GM19025 (cell line): ENCODE measurements at regions not wholly inside any gene's neighbourhood (a gene's known extent, or its start where the extent isn't known, plus 50 kb on each side); places are given as distances from the start of the nearest gene placed in this dataset.
"Not testable (repeated sequence)": the region's sequence is repeated elsewhere in the genome, so short reads cannot be mapped to it uniquely, and the experiment has no call there.

Experiments used
- ATAC-seq: cut with Tn5 transposase; IDR thresholded peaks from one replicate; pipeline ENCODE4 v1.9.1; 2021; ENCODE audit warnings: mild to moderate bottlenecking, low read depth, moderate library complexity; ENCODE audit not compliant: unreplicated experiment

DNA sequence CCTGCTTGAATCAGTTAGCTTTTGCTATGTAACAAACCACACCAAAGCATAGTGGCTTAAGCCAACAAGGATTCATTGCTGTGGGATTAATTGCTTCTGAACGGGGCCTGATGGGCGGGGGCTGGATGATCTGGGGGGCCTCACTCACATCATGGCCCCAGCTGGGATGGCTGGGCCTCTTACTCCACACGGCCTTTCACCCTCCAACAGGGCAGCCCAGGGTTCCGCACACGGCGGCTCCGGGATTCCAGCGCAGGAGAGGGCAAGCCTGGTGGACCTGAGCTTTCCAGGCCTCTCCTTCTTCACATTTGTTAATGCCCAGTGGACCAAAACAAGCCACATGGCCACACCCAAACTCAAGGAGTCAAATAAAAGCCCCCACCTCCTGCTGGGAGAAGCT lies 86.3 kb upstream of the PHLPP1 start:
- no peak for ATAC-seq

DNA sequence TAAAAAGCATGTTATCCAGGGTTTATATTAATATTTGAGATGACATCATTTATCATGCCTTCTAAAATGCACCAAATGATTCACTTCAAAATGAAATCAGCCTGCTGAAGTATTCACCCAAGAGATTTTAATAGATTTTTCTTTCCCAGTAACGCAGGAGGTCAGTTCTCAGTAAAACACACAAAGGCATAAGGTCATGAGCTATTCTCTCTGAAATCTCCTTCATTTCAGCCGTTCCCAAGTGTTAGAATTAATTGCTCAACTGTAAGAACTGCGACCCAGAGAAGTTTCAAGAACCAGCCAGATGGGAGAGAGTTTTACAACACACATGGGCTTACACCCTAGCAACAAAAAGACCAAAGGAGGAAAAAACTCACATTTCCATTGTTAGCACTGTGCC lies 84.2 kb upstream of the PHLPP1 start:
- no peak for ATAC-seq

DNA sequence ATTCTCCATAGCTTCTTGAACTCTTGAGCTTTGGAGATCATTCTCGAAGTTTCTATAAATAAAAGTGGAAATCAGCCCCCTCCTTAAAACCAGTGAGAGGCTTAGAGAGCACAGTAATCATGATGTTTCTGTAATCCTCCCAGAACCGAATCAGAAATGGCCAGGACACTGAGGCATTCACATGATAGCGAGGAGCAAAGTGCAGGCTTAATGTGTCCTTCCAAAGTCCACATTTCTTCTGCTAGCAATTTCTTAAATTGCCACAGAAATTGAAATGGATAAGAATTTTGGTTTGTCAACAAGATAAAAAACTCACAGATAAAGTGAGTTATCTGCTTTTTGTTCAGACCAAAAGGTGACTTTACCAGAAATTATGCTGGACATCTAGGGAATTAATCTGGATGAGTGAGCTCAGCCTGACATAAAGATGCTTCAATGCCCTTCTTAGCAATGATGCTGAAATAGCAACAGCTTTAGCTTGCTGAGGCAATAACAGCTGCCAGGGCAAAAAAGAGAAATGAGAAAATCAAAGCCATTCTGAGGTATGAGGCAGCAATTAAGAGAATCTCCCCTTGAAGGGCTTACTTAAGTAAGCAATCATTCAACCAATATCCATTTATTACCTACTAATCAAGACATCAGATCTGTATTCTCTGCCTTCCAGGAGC lies 82.4 kb upstream of the PHLPP1 start:
- ATAC-seq = no peak

DNA sequence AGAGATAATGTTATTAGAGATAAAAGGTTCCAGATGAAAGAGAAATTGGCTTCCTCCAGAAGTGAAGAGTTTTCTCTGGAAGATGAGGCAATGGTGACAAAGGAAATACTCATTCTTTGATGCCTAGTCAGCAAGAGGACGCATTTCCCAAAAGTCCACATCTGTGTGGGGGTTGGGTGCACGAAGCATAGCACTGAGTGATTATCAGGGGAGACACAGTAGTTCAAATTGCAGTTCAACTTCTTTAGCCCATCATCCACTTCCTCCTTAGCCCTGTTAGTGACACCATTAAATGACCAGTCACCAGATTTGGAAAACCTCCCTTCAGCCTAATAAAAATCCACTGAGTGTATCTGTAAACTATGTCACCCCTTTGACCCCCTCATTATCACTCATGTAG lies 80.9 kb upstream of the PHLPP1 start:
- no peak for ATAC-seq

DNA sequence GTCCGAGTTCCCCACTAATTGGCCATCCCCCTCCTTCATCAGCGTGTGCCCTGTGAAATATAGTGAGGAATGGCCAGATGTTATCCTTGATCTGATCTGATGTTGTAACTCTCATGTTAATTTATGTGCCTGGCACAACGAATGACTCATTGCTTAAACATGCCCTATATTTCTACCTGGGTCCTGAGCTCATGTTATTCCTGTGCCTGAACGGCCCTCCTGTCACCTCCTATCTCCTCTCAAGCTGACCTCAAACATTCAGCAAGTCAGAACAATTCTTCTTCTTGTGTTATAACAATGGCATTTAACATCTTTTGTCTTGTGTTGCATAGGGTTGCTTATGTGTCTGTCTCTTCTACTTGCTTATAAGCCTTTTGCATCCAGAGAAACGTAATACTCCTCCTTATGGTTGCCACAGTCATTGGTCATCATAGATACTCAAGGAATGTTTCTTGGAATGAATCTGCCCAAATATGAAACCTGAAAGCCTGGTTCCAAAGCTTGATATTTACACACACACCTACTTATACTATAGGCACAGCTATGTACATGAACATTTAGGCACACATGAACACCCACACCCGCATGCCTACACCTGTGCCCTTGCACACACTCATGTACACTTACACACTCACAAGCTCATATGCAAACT lies 80.2 kb upstream of the PHLPP1 start:
- no peak for ATAC-seq

DNA sequence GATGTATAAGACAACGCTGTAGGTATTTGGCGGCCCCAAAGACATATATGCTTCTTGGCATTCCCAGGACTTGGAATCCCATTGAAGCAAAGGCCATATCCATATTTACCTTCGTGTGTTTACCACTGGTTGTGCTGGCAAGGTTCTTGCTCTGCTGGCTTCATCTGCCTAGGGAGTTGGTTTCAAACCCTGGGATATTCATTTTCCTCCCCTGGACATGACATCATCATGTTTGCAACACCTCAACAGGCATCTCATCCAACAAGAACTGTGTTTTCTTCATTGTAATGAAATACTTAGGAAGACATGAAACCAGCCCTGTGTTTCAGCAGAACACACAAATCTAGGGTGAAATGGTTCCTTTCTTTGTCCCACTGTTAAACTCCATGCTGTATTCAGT lies 77.9 kb upstream of the PHLPP1 start:
- ATAC-seq = no peak

DNA sequence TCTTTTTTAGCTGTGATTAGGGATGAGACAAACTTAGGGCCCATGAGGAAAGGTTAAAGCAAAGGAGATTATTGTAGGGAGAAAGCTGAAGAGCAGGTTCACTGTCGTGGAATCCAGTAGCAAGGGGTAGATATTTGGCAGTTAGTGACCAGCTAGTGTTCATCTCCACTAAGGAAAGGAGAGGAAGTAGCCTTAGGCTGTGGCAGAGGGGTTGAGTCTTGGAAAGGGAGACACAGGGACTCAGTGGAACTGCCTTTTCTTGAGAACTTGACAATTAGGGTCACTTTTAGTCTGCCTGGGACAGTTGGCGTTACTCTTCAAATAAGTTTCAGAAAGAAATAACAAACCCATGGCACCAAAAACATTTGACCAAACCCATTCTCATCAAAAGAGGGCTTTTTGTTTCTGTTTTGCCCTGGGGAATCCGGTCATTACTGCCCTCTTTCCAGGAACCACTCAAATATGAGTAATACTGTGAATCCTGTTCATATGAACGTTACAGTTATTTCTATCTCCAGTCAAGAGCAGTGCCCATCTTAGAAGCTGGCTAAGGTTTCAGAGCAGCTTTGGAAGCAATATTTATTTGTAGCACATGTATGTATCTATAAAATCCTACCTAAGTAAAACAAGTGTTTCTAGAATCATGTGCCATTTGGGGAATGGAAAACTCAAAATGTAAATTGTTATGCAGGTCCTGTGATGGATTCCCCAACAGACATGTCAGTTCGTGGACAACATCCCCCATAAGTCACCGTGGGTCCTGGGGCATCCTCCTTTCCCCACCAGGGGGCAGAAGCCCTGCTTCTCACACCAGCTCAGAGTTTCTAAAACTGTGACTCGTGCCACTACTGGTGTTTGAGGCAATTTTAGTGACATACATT lies 77.3 kb upstream of the PHLPP1 start:
- ATAC-seq = no peak

DNA sequence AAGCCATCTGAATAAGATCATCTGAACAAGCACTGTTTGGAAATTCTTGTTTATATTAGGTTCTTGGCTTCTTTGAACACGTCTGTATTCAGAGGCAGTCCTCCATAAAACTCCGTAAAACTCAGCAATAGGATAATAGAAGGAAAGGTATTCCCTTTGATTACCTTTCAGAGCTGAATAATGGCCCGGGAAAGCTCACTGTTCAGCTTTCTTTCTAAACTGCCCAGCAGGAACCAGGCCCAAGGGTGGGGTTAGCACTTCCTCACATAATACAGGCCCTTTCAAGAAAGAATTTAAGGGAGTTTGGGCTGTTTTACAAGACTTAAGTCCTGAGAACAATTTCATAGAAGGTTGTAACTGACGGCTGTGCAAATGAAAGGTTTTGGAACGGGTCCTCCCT lies 72.2 kb upstream of the PHLPP1 start:
- no peak for ATAC-seq

DNA sequence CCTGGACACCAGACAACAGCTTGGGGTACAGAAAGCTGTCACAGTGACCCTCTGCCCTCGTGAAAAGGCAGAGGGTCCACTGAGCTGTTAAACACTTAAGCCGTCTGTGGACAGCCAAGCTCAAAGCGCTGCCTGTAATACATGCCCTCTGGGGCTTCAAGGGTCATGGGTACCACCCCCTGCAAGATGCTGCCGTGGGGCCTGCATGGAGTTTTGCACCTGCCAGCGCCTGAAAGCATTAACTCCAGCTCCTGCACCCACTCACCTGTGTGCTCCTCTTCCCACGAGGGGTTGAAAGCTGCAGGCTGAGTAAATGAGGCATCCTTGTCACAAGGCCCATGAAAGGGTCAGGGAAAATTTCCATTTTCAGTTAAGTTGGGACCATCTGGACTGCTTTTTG lies 70.6 kb upstream of the PHLPP1 start:
- ATAC-seq = no peak

DNA sequence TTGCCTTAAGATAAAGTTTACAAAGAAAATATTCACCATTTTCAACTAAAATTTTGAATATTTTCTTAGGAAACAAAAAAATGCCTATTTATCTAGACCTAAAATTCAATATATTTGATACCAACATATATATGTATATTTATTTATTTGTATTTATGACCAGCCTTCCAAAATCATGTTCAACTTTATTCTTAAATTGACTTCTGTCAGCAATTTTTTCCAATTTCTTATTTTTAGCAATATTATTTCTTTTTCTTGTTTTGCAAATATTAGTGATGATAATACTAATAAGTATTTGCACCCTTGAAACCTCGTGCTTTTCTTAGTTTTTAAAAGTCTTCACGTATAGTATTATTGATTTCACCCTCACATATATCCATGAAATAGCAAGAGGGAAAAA lies 68.2 kb upstream of the PHLPP1 start:
- no peak for ATAC-seq

DNA sequence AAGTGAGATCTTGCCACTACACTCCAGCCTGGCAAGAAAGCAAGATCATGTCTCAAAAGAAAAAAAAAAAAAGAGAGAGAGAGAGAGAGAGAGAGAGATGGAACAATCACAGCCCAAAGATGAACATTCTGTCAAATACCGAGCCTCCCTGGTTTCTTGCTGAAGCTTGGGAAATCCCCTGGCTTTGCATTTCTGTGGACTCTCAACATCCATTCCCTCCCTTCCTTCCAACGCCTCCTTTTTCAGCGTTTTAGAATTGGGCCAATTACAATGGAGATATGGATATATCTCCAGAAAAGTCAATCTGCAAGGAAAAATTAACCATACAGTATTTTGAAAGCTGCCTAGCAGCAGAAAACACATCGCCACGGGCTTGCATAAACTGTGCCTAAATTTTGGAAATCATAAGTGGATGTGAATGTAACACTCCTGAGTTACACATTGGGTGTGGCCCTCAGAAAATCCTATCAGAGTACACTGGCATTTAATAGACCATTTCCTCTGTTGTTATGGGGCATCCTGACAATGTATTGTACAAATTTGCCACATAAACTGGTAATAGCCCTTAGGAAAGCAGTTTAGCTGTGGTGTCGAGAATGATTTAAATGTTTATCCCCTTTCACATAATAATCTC lies 67.2 kb upstream of the PHLPP1 start:
- no peak for ATAC-seq

DNA sequence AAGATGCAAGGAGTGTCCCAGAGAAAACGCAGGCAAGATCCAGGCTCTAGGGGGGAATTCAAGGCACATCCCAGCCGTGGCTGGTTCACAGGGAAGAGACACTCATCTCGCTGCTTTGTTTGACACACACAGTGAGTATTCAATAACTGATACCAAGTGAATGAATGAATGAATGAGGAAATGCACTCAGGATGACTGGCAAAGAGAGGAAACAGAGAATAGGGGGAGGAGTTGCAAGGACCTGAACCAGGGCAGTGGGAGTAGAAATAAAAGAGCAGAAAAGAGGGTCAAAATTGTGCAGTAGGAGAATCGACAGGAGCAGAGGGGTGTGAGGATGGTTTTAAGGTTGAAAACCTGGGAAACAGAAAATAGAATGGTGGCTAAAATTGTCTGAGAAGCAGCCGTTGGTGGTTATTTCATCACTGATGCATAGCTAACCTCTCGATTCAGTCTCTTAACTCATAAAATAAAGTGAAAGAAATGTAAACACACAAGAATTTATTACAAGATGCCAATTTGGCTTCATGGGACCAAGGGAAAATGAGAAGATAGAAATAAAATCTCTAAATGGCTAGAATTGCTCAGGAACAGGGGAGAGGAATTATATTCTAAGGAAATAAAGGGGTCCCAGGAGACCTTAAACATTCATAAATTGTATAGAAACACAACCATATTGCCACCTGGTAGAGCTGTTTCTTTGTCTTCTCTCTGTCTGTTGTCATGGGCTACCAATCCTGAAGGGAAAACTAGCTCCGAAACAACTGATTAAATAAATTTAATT lies 63.9 kb upstream of the PHLPP1 start:
- no peak for ATAC-seq

DNA sequence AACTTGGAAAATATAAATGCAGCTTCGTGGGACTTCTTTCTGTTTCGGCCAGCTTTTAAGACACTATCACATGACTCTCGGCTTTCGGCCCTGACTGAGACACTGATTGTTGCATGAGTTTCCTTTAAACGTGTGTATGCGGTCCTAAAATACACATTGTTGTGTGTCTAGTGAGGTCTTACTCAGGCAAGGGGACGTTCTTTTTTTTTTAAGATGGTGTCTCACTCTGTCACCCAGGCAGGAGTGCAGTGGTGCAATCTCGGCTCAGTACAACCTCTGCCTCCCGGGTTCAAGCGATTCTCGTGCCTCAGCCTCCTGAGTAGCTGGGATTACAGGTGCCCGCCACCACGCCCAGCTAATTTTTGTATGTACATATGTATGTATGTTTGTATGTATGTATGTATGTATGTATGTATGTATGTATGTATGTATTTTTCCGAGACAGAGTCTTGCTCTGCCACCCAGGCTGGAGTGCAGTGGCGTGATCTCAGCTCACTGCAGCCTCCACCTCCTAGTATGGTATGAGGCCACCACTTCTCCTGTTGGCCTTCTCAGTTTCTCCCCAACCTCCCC lies 63.2 kb upstream of the PHLPP1 start:
- ATAC-seq = not testable (repeated sequence)

DNA sequence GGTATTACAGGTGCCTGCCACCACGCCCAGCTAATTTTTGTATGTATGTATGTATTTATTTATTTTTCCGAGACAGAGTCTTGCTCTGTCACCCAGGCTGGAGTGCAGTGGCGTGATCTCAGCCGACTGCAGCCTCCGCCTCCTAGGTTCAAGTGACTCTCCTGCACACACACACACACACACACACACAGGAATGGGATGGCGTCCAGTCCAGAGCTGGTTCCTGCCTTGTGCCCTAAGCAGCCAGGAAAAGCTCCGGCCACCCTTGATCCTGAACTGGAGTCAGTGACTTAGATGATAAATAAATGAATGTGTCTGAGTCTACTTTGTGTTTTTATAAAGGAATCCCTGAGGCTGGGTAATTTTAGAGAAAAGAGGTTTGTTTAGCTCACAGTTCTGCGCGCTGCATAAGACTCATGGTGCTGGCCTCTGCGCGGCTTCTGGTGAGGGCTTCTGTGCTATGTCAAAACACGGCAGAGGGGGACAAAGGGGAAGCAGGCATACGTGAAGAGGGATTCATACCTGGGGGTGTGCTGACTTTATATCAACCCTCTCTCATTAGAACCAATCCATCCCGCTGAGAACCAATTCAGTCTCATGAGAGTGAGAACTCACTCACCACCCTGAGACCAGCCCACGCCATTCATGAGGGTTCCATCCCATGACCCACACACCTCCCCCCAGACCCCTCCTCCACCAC lies 59.7 kb upstream of the PHLPP1 start:
- ATAC-seq = no peak

DNA sequence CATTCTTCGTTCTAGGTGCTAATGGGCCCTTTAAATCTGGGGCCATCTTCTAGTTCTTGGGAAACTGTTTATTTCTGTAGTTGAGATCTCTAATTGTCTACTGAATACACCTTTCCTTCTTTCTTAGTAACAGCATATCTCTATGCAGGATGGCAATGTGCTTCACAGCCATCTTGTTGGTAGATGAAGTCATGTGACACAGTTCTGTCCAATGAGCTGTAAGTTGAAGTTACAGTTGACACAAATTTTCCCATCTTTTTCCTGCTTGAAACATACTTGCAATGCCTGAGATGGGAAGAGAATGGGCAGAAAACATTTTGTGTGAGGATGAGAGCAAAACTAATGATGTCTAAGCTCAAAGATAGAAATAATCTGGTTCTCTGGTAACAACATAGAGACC lies 57.3 kb upstream of the PHLPP1 start:
- no peak for ATAC-seq

DNA sequence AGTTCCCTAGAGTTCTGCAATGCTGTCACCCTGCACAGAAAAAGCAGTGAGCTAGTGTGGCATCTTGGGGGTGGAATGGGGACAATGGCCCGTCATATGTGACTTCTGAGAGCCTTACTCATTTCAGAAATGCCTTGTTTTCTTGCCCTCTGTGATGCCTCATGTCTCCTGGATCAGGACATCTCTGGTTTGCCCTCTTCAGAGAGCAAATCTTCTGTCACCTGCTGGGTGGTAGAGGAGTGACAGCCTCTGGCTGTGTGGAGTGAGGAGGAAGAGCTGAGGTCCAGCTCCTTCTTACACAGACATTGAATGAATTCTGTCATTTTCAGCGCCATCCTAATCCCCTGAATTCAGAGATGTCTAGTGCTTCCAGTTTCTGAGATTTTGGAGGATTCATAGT lies 55.6 kb upstream of the PHLPP1 start:
- ATAC-seq = no peak

DNA sequence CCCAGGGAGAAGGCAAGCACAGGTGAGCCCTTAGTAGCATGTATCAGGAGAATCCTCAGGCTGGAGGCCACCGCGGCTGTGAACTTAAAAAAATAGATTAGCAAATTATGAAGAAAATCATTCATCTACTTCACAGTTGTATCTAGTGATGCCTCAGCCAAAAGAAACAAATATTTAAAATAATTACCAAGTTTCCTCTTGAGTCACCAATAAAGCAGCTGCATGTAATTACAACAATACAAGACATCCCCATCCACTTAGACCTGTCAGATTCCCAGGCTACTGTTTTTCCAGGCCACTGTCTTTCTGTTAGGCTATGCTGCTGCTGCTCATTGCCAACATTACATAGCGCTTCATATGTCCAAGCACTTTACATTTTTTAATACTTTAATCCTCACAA lies 54.6 kb upstream of the PHLPP1 start:
- ATAC-seq = no peak

DNA sequence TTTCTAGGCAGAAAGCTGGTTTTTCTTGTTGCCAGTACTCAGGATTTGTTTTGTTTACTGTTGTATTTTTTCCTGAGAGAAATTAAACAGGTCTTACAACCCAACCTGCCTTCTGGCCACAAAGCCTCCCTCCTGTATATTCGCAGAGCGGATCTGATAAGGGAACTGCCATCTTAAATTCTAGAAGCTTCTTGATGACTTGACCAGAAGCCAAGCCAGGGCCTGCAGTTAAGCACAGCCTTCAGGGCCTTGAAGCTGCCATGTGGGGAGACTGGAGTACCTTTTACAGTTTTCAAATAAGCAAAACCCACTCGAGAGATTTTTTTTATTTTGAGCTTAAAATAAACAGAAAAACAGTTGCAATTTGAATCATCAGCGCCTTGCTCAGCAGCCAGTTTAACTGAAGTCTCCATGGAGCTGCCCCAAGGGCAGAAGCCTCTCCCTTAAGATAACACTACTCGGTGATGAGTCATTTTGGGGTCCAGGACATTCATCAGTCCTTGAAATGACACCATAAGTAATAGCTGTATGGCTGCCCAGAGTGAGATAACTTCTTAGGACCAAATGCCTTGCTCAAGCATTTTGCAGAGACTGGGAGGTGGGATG lies 51.5 kb upstream of the PHLPP1 start:
- peak; percentile 75 for ATAC-seq

DNA sequence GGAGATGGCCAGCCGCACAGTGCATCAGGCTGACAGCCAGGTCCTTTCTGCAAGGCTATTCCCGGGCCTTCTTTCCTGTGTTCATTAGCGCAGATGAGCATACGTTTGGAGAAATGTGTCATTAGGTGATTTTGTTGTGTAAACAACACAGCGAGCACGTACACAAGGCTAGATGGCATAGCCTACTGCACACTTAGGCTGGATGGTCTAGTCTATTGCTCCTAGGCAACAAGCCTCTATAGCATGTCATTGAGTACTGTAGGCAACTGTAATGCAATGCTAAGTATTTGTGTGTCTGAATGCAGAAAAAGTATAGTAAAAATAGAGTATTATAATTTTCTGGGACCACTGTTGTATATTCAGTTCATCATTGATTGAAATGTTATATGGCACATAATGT lies 50.9 kb upstream of the PHLPP1 start:
- ATAC-seq = no peak
